Retinal pigment epithelial cell (primary cell): ENCODE measurements at regions not wholly inside any gene's neighbourhood (a gene's known extent, or its start where the extent isn't known, plus 50 kb on each side); places are given as distances from the start of the nearest gene placed in this dataset.

ENCODE experiments used
- DNase-seq: peaks from one replicate; pipeline ENCODE4 v3.0.0-alpha.2; 2010; ENCODE audit warnings: low read depth
- H3K4me3 ChIP-seq: 2 replicates; pipeline ENCODE4 v1.5.1; 2011; ENCODE audit warnings: mild to moderate bottlenecking, low read length, control low read depth, moderate library complexity
- CTCF ChIP-seq: conservative IDR thresholded peaks from 2 replicates; pipeline ENCODE4 v1.5.1; 2011; ENCODE audit warnings: low read depth, low read length, control low read depth, inconsistent platforms

GRCh38 chr9:107789001-107789700, 299.6 kb upstream of the KLF4 start:
- TF ChIP-seq CTCF = no peak
- no peak overlapping the region for H3K4me3 ChIP-seq
- no peak for DNase-seq

GRCh38 chr9:107786561-107786960, 297.0 kb upstream of the KLF4 start:
- DNase-seq = no peak
- no peak overlapping the region for H3K4me3 ChIP-seq
- TF ChIP-seq CTCF = no peak

GRCh38 chr9:107784235-107784958, 294.8 kb upstream of the KLF4 start:
- H3K4me3 ChIP-seq = no peak overlapping the region
- no peak for TF ChIP-seq CTCF
- DNase-seq = no peak

- H3K4me3 ChIP-seq = no peak overlapping the region
- TF ChIP-seq CTCF = no peak
- no peak for DNase-seq
Observed at GRCh38 chr9:107782789-107783188, 293.2 kb upstream of the KLF4 start.

- no peak for TF ChIP-seq CTCF
- no peak for DNase-seq
- H3K4me3 ChIP-seq = no peak overlapping the region
Observed at GRCh38 chr9:107782381-107782780, 292.8 kb upstream of the KLF4 start.

GRCh38 chr9:107780960-107781359, 291.4 kb upstream of the KLF4 start:
- no peak for TF ChIP-seq CTCF
- DNase-seq = no peak
- no peak overlapping the region for H3K4me3 ChIP-seq

GRCh38 chr9:107779731-107780130, 290.2 kb upstream of the KLF4 start:
- DNase-seq = no peak
- no peak for TF ChIP-seq CTCF
- no peak overlapping the region for H3K4me3 ChIP-seq
